Astrocyte (in vitro differentiated cells and primary cell): ENCODE measurements at regions not wholly inside any gene's neighbourhood (a gene's known extent, or its start where the extent isn't known, plus 50 kb on each side); places are given as distances from the start of the nearest gene placed in this dataset.

ENCODE experiments used
- DNase-seq: peaks from one replicate; pipeline ENCODE4 v3.0.0-alpha.2; 2010; ENCODE audit warnings: low read depth
- FAIRE-seq: peaks from 2 replicates; lab custom pipeline; 2011; peaks lifted over from hg19 to GRCh38; lab: Jason Lieb, UNC
- H2AFZ ChIP-seq: 2 replicates; pipeline ENCODE4 v1.6.0; 2012; ENCODE audit warnings: low read depth, low read length, inconsistent platforms
- H3K27ac ChIP-seq: 2 replicates; pipeline ENCODE4 v1.5.1; 2011; ENCODE audit warnings: low read depth, low read length, inconsistent platforms
- H3K27me3 ChIP-seq: 2 replicates; pipeline ENCODE4 v1.6.0; 2011; ENCODE audit warnings: low read length, inconsistent platforms; ENCODE audit not compliant: insufficient read depth
- H3K36me3 ChIP-seq: 2 replicates; pipeline ENCODE4 v1.5.1; 2011; ENCODE audit warnings: low read length, inconsistent platforms; ENCODE audit not compliant: insufficient read depth
- H3K4me1 ChIP-seq: 2 replicates; pipeline ENCODE4 v1.5.1; 2011; ENCODE audit warnings: low read length, inconsistent platforms; ENCODE audit not compliant: insufficient read depth
- H3K4me2 ChIP-seq: 2 replicates; pipeline ENCODE4 v1.6.0; 2012; ENCODE audit warnings: low read length, inconsistent platforms
- H3K4me3 ChIP-seq: 2 replicates; pipeline ENCODE4 v1.5.1; 2011; ENCODE audit warnings: low read depth, mild to moderate bottlenecking, low read length, inconsistent platforms; ENCODE audit not compliant: insufficient read depth
- H3K79me2 ChIP-seq: 2 replicates; pipeline ENCODE4 v1.6.0; 2012; ENCODE audit warnings: mild to moderate bottlenecking, low read length, inconsistent platforms; ENCODE audit not compliant: insufficient read depth
- H3K9ac ChIP-seq: 2 replicates; pipeline ENCODE4 v1.6.0; 2012; ENCODE audit warnings: mild to moderate bottlenecking, low read length, inconsistent platforms
- H3K9me3 ChIP-seq: 2 replicates; pipeline ENCODE4 v1.5.1; 2012; ENCODE audit warnings: low read depth, mild to moderate bottlenecking, low read length, inconsistent platforms; ENCODE audit not compliant: insufficient read depth
- H4K20me1 ChIP-seq: 2 replicates; pipeline ENCODE4 v1.6.0; 2012; ENCODE audit warnings: low read length, inconsistent platforms; ENCODE audit not compliant: insufficient read depth
- H3K27ac Mint-ChIP-seq: one replicate; pipeline ENCODE4 v1.8.0; 2021; ENCODE audit warnings: mild to moderate bottlenecking, mixed read lengths; ENCODE audit not compliant: unreplicated experiment
- H3K27me3 Mint-ChIP-seq: one replicate; pipeline ENCODE4 v1.8.0; 2021; ENCODE audit warnings: low read depth, mixed read lengths; ENCODE audit not compliant: unreplicated experiment
- H3K36me3 Mint-ChIP-seq: one replicate; pipeline ENCODE4 v1.8.0; 2021; ENCODE audit warnings: low read depth, mixed read lengths; ENCODE audit not compliant: unreplicated experiment
- H3K4me1 Mint-ChIP-seq: one replicate; pipeline ENCODE4 v1.8.0; 2021; ENCODE audit warnings: low read depth, mixed read lengths; ENCODE audit not compliant: unreplicated experiment
- H3K4me3 Mint-ChIP-seq: one replicate; pipeline ENCODE4 v1.8.0; 2021; ENCODE audit warnings: mild to moderate bottlenecking, moderate library complexity, mixed read lengths; ENCODE audit not compliant: unreplicated experiment
- H3K9me3 Mint-ChIP-seq: one replicate; pipeline ENCODE4 v1.8.0; 2021; ENCODE audit warnings: mild to moderate bottlenecking, mixed read lengths; ENCODE audit not compliant: unreplicated experiment
- CTCF ChIP-seq: IDR thresholded peaks from 2 replicates; pipeline ENCODE4 v1.5.1; 2011; ENCODE audit warnings: low read depth, mild to moderate bottlenecking, inconsistent platforms, low read length, moderate library complexity; ENCODE audit not compliant: insufficient read depth
- EZH2 ChIP-seq: IDR thresholded peaks from 2 replicates; pipeline ENCODE4 v1.6.1; 2012; ENCODE audit warnings: mild to moderate bottlenecking, low read length, inconsistent platforms; ENCODE audit not compliant: insufficient read depth

- DNase-seq (no peak), FAIRE-seq (no peak)
- no peaks in the 10 kb centered on the region for H3K4me1 ChIP-seq
- H3K79me2 ChIP-seq = no peaks in the 10 kb centered on the region
- H3K9me3 ChIP-seq = no peaks in the 10 kb centered on the region
- peaks cover 3% of the 10 kb centered on the region for H3K27me3 ChIP-seq
- no peak overlapping the region for H3K4me2 ChIP-seq
- Mint-ChIP-seq H3K27me3 (peaks cover 4% of the 10 kb centered on the region), H3K9me3 (no peaks in the 10 kb centered on the region), H3K4me1 (no peaks in the 10 kb centered on the region), H3K36me3 (no peaks in the 10 kb centered on the region), H3K4me3 (no peak overlapping the region), H3K27ac (no peak overlapping the region)
- no peak overlapping the region for H3K4me3 ChIP-seq
- no peak overlapping the region for H3K9ac ChIP-seq
- TF ChIP-seq EZH2 = no peak
- no peak for TF ChIP-seq CTCF
- no peaks in the 10 kb centered on the region for H3K36me3 ChIP-seq
- H2AFZ ChIP-seq = no peak overlapping the region
- no peaks in the 10 kb centered on the region for H4K20me1 ChIP-seq
- no peak overlapping the region for H3K27ac ChIP-seq
These were observed 150.4 kb upstream of the HS3ST2 start for GRCh38 chr16:22663389-22664064.

- Mint-ChIP-seq H3K27ac (no peak overlapping the region), H3K9me3 (no peaks in the 10 kb centered on the region), H3K4me3 (no peak overlapping the region), H3K4me1 (no peaks in the 10 kb centered on the region), H3K27me3 (peaks cover 4% of the 10 kb centered on the region), H3K36me3 (no peaks in the 10 kb centered on the region)
- DNase-seq (no peak), FAIRE-seq (no peak)
- no peaks in the 10 kb centered on the region for H3K9me3 ChIP-seq
- H3K27ac ChIP-seq = no peak overlapping the region
- H3K9ac ChIP-seq = no peak overlapping the region
- H3K4me1 ChIP-seq = no peaks in the 10 kb centered on the region
- no peak overlapping the region for H2AFZ ChIP-seq
- no peak overlapping the region for H3K4me3 ChIP-seq
- no peaks in the 10 kb centered on the region for H3K79me2 ChIP-seq
- H4K20me1 ChIP-seq = no peaks in the 10 kb centered on the region
- no peak overlapping the region for H3K4me2 ChIP-seq
- peaks cover 3% of the 10 kb centered on the region for H3K27me3 ChIP-seq
- H3K36me3 ChIP-seq = no peaks in the 10 kb centered on the region
- no peak for TF ChIP-seq EZH2
- TF ChIP-seq CTCF = no peak
These were observed 149.8 kb upstream of the HS3ST2 start for GRCh38 chr16:22664132-22664531.

DNA sequence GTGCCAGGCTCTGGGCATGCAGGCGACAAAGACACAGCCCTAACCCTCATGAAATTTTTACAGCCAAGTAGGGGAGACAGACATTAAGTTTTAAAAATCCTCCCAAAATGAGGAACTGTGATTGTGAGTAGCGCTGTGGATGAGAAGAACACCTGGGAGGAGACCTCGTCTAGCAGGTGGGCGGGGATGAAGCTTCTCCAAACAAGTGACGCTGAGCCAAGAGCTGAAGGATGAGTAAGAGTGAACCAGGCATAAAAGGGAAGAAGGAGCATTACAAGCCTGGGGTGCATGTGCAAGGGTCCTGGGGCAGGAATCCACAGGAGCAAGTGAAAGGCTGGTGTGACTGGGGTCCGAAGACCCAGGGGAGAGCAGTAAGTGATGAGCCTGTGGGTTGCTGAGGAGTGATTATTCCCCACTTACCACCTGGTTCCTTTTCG, 149.4 kb upstream of the HS3ST2 start:
- H3K4me3 ChIP-seq = no peak overlapping the region
- H3K27ac Mint-ChIP-seq = no peak overlapping the region

More for the DNA sequence above, 149.4 kb upstream of the HS3ST2 start:
- Mint-ChIP-seq H3K9me3 (no peaks in the 10 kb centered on the region), H3K4me3 (no peak overlapping the region), H3K36me3 (no peaks in the 10 kb centered on the region), H3K27me3 (peaks cover 4% of the 10 kb centered on the region), H3K4me1 (no peaks in the 10 kb centered on the region)
- Histone ChIP-seq H3K27ac (no peak overlapping the region), H3K79me2 (no peaks in the 10 kb centered on the region), H3K4me2 (no peak overlapping the region), H3K9me3 (no peaks in the 10 kb centered on the region), H4K20me1 (no peaks in the 10 kb centered on the region), H3K36me3 (no peaks in the 10 kb centered on the region), H3K4me1 (no peaks in the 10 kb centered on the region), H3K9ac (no peak overlapping the region), H2AFZ (no peak overlapping the region), H3K27me3 (peaks cover 3% of the 10 kb centered on the region)
- FAIRE-seq (no peak), DNase-seq (no peak)
- TF ChIP-seq EZH2 = no peak
- TF ChIP-seq CTCF = no peak
